Astrocyte of the cerebellum (primary cell): ENCODE measurements at regions not wholly inside any gene's neighbourhood (a gene's known extent, or its start where the extent isn't known, plus 50 kb on each side); places are given as distances from the start of the nearest gene placed in this dataset.

Experiments
- DNase-seq: peaks from one replicate; pipeline ENCODE4 v3.0.0-alpha.2; 2011; ENCODE audit warnings: low read depth
- H3K4me3 ChIP-seq: 2 replicates; pipeline ENCODE4 v1.5.1; 2011; ENCODE audit warnings: mild to moderate bottlenecking, low read depth, low read length, moderate library complexity
- in situ Hi-C: cut with HindIII; loops from 2 replicates; pipeline ENCODE4 v1.10.0; 2017; ENCODE audit warnings: low sequenced_read_pairs
- TF ChIP-seq, protein P1 (sequence below): IDR thresholded peaks from 2 replicates; pipeline ENCODE4 v1.5.1; 2012; ENCODE audit warnings: low read length, low read depth, moderate library complexity, mild to moderate bottlenecking; ENCODE audit errors: missing control alignments

DNA sequence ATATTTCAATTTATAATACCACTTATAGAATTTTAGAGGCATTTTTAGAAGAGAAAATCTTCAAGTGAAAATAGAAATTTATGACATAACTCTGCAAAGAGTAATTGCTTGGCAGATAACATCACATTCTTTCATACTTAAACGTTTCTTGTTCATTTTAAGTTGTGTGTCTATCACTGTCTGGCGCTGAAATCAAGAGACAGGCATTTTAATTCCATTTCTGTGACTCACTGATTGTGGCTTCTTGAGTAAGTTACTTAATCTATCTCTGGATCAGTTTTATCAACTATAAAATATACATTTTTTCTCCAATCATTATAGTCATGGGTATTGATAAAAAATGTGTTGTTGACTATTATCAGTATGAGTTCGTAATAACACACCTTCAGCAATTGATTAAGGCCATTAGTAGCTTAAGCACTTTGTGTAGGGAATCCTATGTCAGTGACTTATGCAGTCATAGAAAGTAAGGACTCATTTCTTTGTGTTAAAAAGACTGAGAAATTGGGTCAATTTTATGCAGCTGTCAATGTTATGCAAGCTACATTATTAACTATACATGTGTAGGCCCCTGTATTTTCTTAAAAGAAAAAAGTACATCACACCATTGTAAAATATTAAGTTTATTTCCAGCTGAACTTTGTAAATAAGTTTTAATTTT, 497.3 kb downstream of the CCDC85A start:
- DNase-seq, result peak; percentile 13
- H3K4me3 ChIP-seq, result no peak overlapping the region
- in situ Hi-C loops, result no loop called here
- TF ChIP-seq, protein P1, sequence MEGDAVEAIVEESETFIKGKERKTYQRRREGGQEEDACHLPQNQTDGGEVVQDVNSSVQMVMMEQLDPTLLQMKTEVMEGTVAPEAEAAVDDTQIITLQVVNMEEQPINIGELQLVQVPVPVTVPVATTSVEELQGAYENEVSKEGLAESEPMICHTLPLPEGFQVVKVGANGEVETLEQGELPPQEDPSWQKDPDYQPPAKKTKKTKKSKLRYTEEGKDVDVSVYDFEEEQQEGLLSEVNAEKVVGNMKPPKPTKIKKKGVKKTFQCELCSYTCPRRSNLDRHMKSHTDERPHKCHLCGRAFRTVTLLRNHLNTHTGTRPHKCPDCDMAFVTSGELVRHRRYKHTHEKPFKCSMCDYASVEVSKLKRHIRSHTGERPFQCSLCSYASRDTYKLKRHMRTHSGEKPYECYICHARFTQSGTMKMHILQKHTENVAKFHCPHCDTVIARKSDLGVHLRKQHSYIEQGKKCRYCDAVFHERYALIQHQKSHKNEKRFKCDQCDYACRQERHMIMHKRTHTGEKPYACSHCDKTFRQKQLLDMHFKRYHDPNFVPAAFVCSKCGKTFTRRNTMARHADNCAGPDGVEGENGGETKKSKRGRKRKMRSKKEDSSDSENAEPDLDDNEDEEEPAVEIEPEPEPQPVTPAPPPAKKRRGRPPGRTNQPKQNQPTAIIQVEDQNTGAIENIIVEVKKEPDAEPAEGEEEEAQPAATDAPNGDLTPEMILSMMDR, result no peak

DNA sequence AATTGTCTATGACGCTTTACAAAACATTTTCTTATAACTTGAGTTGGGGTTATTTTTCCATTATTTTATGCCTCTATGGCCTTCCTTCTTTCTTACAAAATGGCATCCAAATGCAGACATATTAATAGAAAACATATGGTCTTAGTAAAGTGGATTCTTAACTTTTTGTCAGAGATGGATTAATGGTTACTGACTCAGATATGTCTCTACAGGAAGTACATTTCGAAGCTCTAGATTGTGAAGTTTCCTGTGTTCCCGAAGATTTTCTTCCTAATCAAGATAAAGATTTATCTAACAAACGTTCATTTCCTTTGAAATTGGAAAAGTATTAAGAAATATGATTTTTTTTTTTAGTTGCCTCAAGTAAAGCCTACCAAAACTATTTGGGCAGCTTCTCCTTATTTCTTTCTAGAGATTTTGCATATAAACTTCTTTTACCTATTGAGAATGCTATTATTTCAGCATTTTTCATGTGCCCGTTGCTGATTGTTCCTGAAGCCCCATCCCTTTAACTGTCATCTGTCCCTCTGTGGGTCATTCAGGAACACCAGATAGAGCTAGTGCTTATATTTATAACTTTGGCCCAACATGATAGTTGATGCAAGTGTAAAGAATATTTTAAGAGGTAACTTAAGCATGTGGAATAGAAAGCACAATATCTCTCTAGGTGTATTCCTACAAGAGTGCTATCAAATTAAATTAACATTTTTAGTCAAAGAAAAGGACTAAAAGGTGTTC, 498.0 kb downstream of the CCDC85A start:
- H3K4me3 ChIP-seq, result no peak overlapping the region
- TF ChIP-seq, protein P1, result no peak
- in situ Hi-C loops, result no loop called here
- DNase-seq, result peak; percentile 5

DNA sequence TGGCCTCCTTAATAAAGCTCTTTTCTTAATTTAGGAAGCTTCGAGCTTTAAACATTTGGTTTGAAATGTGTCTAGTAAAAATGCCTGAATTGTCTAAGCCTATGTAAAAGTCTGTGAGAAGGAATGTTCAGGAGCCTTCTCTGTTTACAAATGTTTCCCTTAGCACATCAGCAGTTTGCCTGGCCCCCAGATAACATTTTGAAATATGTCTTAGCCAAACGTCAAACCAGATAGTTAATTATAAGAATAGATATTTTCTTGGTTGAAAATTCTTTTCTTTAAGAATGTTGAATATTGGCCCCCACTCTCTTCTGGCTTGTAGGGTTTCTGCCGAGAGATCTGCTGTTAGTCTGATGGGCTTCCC, 498.6 kb downstream of the CCDC85A start:
- TF ChIP-seq, protein P1, result no peak
- H3K4me3 ChIP-seq, result no peak overlapping the region
- in situ Hi-C loops, result no loop called here
- DNase-seq, result no peak

DNA sequence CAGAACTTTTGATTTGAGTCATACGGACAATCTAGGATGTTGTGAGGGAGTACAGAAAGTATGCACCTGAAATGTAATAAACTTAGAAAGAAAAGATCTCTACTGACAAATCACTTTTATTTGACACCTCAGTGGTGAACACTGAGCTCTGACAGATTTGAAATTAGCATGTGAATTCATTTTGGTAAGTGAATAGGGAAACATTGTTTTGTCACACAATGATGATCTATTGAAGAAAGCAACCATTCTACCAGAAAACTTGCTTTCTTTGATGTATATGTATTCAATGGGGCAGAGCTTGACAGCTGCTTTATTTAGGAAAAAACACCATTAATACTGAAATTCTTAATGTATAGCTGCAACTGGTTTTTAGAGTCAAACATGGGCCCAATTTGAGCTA, 500.5 kb downstream of the CCDC85A start:
- H3K4me3 ChIP-seq, result no peak overlapping the region
- in situ Hi-C loops, result no loop called here
- DNase-seq, result no peak
- TF ChIP-seq, protein P1, result no peak

DNA sequence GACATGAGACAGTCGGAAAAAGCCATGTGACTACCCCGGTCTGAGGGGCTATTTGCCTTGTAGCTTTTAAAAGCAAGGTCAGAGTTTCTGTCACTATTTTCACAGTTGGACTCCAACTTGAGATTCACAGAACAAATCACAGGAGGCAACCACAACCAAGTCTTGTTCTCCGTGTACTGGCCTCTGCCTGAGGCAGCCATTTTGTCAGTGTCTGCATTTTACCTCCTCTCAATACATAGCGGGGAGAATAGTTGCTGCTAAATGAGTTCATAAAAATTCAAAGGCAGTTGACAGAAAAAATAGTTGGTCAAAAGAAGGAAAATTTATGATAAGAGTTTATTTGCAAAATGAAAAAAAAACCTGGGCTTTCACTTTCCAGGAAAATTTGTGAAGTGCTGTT, 501.4 kb downstream of the CCDC85A start:
- in situ Hi-C loops, result no loop called here
- no peak overlapping the region for H3K4me3 ChIP-seq
- no peak for DNase-seq
- TF ChIP-seq, protein P1, result no peak

DNA sequence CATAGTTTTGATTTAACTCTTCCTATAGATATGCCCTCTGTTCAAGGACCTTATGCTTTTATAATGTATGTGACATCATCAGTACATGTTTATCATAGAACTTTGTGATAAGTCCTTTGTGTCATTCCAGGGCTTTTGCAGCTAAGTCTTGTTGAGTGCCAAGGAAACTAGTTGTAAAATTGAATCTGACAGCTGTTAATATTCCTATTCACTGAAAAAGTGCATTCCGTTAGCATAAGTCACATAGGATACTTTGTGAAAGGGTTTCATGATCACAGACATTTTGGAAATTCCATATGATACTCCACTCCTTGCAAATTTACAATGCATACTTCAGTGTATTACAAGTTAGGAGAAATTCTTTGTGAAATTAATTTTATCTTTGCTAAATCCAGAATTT, 503.4 kb downstream of the CCDC85A start:
- no peak for DNase-seq
- TF ChIP-seq, protein P1, result no peak
- in situ Hi-C loops, result no loop called here
- no peak overlapping the region for H3K4me3 ChIP-seq
